NCI-H2107 (cell line): ENCODE measurements at regions not wholly inside any gene's neighbourhood (a gene's known extent, or its start where the extent isn't known, plus 50 kb on each side); places are given as distances from the start of the nearest gene placed in this dataset.

Experiments used
- DNase-seq: peaks from one replicate; lab custom pipeline; 2025; lab: John Stamatoyannopoulos, UW

GRCh38 chr5:144815131-144815530 lies 644.5 kb downstream of the KCTD16 start:
- DNase-seq, result no peak

GRCh38 chr5:144812763-144813162 lies 642.1 kb downstream of the KCTD16 start:
- no peak for DNase-seq

GRCh38 chr5:144800169-144800568 lies 629.5 kb downstream of the KCTD16 start:
- no peak for DNase-seq

GRCh38 chr5:144798595-144798994 lies 627.9 kb downstream of the KCTD16 start:
- no peak for DNase-seq

- no peak for DNase-seq
Observed at GRCh38 chr5:144794922-144795321, 624.2 kb downstream of the KCTD16 start.

GRCh38 chr5:144788556-144788955 lies 617.9 kb downstream of the KCTD16 start:
- no peak for DNase-seq

GRCh38 chr5:144788046-144788445 lies 617.4 kb downstream of the KCTD16 start:
- no peak for DNase-seq

- DNase-seq, result no peak
Observed at GRCh38 chr5:144779368-144779767, 608.7 kb downstream of the KCTD16 start.

- DNase-seq, result no peak
Observed at GRCh38 chr5:144778561-144778960, 607.9 kb downstream of the KCTD16 start.

GRCh38 chr5:144774197-144774596 lies 603.5 kb downstream of the KCTD16 start:
- DNase-seq, result no peak

- no peak for DNase-seq
Observed at GRCh38 chr5:144773628-144774027, 603.0 kb downstream of the KCTD16 start.

- DNase-seq, result no peak
Observed at GRCh38 chr5:144771802-144772201, 601.1 kb downstream of the KCTD16 start.

- DNase-seq, result no peak
Observed at GRCh38 chr5:144742361-144742760, 571.7 kb downstream of the KCTD16 start.

- DNase-seq, result no peak
Observed at GRCh38 chr5:144731786-144732185, 561.1 kb downstream of the KCTD16 start.

GRCh38 chr5:144712090-144712489 lies 541.4 kb downstream of the KCTD16 start:
- no peak for DNase-seq

- DNase-seq, result no peak
Observed at GRCh38 chr5:144711172-144711571, 540.5 kb downstream of the KCTD16 start.

- DNase-seq, result no peak
Observed at GRCh38 chr5:144710637-144711036, 540.0 kb downstream of the KCTD16 start.

- no peak for DNase-seq
Observed at GRCh38 chr5:144703776-144704175, 533.1 kb downstream of the KCTD16 start.

- no peak for DNase-seq
Observed at GRCh38 chr5:144698484-144698883, 527.8 kb downstream of the KCTD16 start.

GRCh38 chr5:144697847-144698262 lies 527.2 kb downstream of the KCTD16 start:
- DNase-seq, result no peak

- DNase-seq, result no peak
Observed at GRCh38 chr5:144691936-144692335, 521.3 kb downstream of the KCTD16 start.

GRCh38 chr5:144684899-144685298 lies 514.2 kb downstream of the KCTD16 start:
- DNase-seq, result no peak

GRCh38 chr5:144680711-144681110 lies 510.0 kb downstream of the KCTD16 start:
- DNase-seq, result no peak

- DNase-seq, result no peak
Observed at GRCh38 chr5:144671066-144671465, 500.4 kb downstream of the KCTD16 start.

- DNase-seq, result no peak
Observed at GRCh38 chr5:144659634-144660227, 489.1 kb downstream of the KCTD16 start.
